ENCODE measurements at regions not wholly inside any gene's neighbourhood (a gene's known extent, or its start where the extent isn't known, plus 50 kb on each side); places are given as distances from the start of the nearest gene placed in this dataset.
"Not testable (repeated sequence)": the region's sequence is repeated elsewhere in the genome, so short reads cannot be mapped to it uniquely, and the experiment has no call there.

DNA sequence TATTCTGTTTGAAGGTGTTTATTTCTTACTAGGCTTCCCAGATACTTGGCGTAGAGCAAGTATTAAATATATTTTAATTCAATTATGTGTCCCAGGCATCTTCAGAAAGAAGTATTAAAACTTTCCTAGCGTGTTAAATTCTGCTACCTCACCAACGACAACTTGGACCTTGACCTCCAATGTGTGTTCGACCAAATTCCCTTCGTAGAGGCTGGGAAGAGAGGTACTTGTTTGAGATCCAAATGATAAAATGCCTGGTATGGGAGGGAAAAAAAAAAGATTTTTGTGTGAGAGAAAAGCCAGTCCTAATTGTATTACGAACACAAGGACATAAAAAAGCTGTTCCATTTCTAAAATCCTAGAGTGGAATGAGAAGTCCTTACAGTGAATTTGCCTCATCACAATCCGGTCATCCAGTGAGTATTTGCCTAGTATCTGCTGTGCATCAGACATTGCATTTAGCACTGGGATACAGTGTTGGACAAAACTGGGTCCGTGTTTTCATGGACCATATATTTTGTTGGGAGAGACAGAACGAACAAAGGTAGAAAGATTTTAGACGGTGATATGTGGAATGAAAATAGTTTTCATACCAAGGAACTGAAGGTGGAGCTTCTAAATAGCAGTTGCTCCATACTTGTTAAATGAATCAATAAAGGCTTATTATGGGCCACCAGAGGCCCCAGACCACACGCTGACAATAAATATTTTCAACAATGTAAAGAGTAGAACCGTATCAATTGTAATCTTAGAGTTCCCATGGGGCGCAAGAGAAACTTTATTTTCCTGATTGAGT lies 103.1 kb downstream of the KIF4B start:
- no peak for DNase-seq

DNA sequence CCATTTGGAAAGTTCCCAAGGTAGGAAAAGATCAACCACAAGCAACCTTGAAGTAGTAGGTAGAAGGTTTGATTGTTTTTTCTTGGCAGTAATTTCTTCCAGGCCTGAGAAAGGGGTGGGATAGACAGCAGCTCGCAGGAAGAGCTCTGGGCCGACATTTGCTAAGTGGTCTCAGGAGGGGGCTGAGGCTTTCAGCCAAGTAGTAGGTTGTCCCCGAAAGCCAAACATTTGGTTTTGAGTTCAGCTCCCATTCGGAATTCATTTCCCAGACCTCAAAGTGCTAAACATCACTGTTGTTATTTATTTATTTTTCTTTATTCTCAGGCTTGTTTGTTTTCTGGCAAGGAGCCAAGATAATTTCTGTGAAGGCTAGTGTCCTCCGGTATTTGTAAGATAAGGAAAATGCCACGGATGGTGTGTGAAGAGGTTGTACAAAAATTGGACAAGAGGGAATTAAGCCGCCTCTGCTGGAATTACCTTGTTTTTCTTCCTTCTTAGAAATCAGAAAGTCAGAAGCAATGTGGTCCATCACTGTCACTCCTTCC lies 112.1 kb downstream of the KIF4B start:
- no peak for DNase-seq

DNA sequence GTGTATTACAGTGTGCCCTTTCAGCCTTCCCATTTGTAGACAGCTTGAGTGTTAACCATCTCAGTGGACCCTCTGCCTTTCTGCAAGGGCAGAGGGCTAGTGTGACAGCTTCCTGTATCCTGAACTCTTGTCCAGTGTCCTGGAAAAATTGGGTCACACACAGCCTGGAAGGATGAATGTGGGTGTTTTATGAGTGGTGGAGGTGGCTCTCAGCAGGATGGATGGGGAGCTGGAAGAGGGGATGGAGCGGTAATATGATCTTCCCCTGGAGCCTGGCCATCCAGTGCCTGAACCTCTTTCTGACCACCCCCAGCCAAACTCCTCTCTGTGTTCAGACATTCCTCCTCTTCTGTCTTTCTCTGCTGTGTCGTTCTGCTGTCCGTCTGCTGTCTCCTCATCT lies 113.0 kb downstream of the KIF4B start:
- no peak for DNase-seq

DNA sequence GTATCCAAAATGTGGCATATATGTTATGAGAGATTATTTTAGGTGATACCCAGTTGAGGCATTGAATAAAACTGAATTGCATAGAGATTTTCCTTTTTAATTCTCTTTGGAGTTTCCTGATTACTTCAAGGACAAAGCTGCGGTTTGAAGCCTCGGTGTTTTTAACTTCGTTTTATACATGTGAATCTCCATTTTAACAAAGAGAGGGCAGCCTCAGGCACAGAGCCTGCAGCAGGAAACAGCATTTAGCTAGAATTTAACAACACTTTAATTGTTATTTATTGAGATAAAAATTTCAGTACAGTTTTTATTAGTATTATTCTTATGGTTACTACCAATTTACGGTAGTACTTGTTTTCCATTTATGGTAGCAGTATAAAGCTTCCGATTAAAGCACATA lies 114.0 kb downstream of the KIF4B start:
- DNase-seq = no peak

DNA sequence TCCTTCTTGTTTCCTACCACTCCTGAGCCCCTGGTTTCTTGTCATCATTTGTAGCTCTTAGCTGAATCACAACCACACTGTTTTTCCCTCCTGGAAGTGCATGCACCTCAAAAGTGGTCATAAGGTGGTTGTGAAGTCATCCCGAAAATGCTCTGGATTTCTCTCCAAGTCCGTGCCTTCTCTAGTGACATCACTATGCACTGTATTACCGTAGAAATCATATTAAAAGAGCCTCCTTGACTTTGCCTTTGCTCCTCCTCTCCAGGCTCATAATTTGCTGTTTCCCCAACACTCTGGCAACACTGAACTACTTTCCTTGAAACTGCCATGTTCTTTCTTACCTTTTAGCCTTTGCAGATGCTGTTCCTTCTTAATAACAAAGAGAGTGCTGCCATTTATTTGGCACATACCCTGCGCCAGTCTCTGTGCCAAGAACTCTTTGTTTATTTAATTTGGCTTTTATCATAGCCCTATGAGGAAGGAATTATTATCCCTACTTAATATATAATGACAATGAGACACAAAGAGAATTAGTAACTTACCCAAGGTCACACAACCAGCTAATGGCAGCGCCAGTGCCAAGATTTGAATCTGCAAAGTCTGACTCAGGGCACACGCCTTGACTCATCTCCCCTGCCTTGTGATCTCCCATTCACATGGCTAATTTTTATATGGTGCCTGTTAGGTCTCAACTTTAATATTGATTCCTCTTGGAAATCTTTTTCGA lies 115.4 kb downstream of the KIF4B start:
- no peak for DNase-seq

DNA sequence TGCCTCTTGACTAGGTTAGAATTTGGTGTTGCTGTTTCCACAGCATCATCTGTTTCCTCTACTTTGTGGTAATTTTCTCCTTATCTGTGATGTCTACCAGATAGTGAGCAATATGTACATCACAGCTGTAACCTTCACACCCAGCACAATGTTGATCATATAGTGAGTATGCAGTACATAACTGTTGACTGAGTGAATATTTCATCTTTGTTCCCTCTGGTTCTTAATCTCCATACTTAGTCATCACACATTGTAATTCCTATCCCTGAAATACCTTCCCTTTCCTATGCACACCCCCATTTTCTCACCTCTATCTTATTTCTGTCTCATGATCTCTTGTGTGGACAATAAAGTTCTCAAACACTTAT lies 115.9 kb downstream of the KIF4B start:
- no peak for DNase-seq

GRCh38 chr5:155134130-155134529 lies 120.6 kb downstream of the KIF4B start:
- no peak for DNase-seq

DNA sequence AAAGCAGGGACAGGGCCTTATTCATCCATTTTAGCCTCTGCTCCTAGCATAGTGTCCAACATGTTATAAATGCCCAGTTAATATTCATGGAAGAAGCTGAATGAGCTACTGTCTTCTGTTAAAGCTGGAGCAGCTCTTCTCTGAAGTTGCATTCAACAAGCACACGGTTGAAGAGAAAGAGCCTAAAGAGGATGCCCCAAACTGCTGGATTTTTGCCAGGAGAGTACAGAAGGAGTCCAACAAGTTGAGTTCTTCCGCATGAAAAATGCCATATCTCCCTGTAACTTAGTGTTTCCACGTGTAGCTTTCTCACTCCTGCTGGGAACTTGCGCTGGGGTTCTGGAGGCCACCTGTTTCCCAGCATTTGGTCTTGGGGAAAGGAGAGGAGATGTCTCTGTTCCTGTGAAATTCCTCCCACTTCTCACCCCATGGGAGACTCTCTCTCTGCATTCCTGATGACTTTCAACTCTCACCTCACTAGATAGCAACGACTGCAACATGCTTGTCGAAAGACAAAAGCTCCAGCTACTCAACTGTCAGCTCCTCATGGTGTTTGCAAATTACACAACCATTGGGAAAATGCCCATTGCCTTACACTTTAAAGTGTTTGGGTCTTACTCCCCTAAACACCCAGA lies 122.8 kb downstream of the KIF4B start:
- no peak for DNase-seq

- no peak for DNase-seq
Observed at GRCh38 chr5:155137683-155138082, 124.1 kb downstream of the KIF4B start.

- DNase-seq = no peak
Observed at GRCh38 chr5:155140646-155141045, 127.1 kb downstream of the KIF4B start.

GRCh38 chr5:155144956-155145355 lies 131.4 kb downstream of the KIF4B start:
- DNase-seq = no peak

DNA sequence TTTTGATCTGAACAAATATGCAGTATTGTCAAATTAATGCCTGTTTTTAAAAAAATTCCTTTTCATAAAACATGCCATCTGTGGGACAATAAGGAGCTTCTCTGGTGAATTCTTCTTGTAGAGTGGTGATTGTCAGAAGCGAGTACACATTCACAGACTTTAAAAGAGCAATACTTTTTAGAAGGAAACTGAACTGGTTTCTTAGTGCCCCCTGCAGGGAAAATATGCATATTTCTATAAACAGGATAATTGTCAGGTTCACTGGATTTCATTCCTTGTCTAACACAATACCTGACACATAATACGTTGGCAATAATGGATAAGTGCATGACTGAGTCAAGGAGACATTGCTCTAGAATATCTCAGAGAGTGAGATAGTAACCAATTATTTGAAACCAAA lies 133.7 kb downstream of the KIF4B start:
- DNase-seq = no peak

GRCh38 chr5:155148694-155149093 lies 135.1 kb downstream of the KIF4B start:
- no peak for DNase-seq

- no peak for DNase-seq
Observed at GRCh38 chr5:155150012-155150411, 136.5 kb downstream of the KIF4B start.

DNA sequence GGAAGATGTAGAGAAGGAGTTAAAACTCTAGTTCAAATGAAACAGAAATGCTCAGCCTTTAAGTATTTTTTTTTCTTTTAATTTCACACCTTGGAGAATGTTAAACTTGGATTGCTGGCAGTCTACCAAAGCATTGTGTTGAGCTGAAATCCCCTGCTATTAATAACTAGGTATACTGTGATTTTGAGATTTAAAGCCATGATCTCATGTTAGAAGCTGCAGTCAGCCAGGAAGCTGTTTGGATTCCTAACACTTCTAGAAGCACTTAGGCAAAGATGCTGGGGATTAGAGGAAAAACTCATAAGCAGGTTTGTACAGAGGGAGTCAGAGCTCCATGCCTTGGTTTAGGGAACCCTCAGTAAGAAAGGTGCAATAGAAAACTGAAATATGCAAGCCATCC lies 141.4 kb downstream of the KIF4B start:
- DNase-seq = no peak

DNA sequence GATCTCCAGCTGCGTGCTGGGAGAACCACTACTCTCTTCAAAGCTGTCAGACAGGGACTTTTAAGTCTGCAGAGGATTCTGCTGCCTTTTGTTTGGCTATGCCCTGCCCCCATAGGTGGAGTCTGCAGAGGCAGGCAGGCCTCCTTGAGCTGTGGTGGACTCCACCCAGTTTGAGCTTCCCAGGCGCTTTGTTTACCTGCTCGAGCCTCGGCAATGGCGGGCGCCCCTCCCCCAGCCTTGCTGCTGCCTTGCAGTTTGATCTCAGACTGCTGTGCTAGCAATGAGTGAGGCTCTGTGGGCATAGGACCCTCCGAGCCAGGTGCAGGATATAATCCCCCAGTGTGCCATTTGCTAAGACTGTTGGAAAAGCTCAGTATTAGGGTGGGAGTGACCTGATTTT lies 149.5 kb downstream of the KIF4B start:
- DNase-seq = not testable (repeated sequence)

DNA sequence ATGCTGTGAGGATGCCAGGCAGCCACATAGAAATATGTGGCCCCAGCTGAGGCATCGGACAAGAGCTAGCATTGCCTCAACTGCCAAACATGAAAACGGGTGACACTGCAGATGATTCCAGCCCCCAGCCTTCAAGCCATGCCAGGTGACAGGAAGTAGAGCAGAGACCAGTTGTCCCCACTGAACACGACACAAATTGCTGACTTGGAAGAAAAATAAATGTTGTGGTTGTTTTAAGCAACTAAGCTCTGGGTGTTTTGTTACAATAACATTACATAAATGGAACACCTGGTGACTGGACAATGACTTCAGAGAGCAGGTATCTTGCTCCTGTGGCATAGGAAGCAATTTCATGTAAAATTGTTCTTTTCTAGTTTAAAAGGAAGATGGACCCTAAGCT lies 154.2 kb downstream of the KIF4B start:
- DNase-seq = no peak

GRCh38 chr5:155181542-155181941 lies 168.0 kb downstream of the KIF4B start:
- no peak for DNase-seq

- no peak for DNase-seq
Observed at GRCh38 chr5:155189476-155189875, 175.9 kb downstream of the KIF4B start.

- DNase-seq = no peak
Observed at GRCh38 chr5:155189981-155190380, 176.4 kb downstream of the KIF4B start.

- no peak for DNase-seq
Observed at GRCh38 chr5:155193029-155193428, 179.5 kb downstream of the KIF4B start.

GRCh38 chr5:155193483-155194107 lies 180.0 kb downstream of the KIF4B start:
- DNase-seq = no peak

- no peak for DNase-seq
Observed at GRCh38 chr5:155200608-155201007, 187.1 kb downstream of the KIF4B start.

Data from activated CD4-positive, alpha-beta T cell treated with anti-CD3 and anti-CD28 coated beads, Interleukin-2, amount 50 U/mL, for 1 hour (primary cell).